K562 (cell line): ENCODE measurements at regions not wholly inside any gene's neighbourhood (a gene's known extent, or its start where the extent isn't known, plus 50 kb on each side); places are given as distances from the start of the nearest gene placed in this dataset.

ENCODE experiments used
- ATAC-seq: fragments of 200-7000 bp; cut with Tn5 transposase; 3 replicates; pipeline ENCODE4 v1.9.1; 2020; ENCODE audit warnings: moderate library complexity
- BruUV-seq: library from RNA; stranded (reverse); fragments of 400-500 nt; replicated peaks from 2 replicates; lab custom pipeline; 2021; lab: Mats Ljungman, UMichigan
- CTCF ChIA-PET: fragments of 300-600 bp; formaldehyde crosslinking; extraction: SDS; loops from one replicate; lab custom pipeline; 2021; ENCODE audit warnings: low intra/inter-chr PET ratio; lab: Yijun Ruan, JAX
- POLR2A ChIA-PET: fragments of 300-600, 350-650 bp; sonication (Branson Sonifier 250); formaldehyde crosslinking; extraction: SDS; loops from one replicate; lab custom pipeline; 2021; ENCODE audit warnings: antibody characterized with exemption, inconsistent platforms; lab: Yijun Ruan, JAX
- DNase-seq, 4 experiments: peaks; one replicate each; pipeline versions ENCODE4 v3.0.0 to v3.0.0-alpha.2; 2011 to 2018; ENCODE audit warnings: low spot score in 3 of 4, mixed read lengths in 3 of 4; ENCODE audit errors: extremely low read depth in 1 of 4
- FAIRE-seq: peaks from 2 replicates; lab custom pipeline; 2011; peaks lifted over from hg19 to GRCh38; lab: Jason Lieb, UNC
- H2AFZ ChIP-seq: 2 replicates; pipeline ENCODE4 v1.6.0; 2011; ENCODE audit warnings: low read depth, low read length, control low read depth, inconsistent platforms
- H3K27ac ChIP-seq: fragments of 200-600 bp; 3 replicates; pipeline ENCODE4 v1.8.0; 2011; ENCODE audit warnings: low read depth, mild to moderate bottlenecking, control low read depth, inconsistent platforms, low read length, moderate library complexity, mixed read lengths; ENCODE audit errors: extremely low read depth
- H3K27me3 ChIP-seq, 2 experiments: fragments of 300-600 bp in 1 of 2; 2 replicates in 1 of 2; 3 replicates in 1 of 2; pipeline versions ENCODE4 v1.6.0 to v1.8.0; 2011; ENCODE audit warnings: inconsistent platforms in 2 of 2, low read length in 2 of 2, mild to moderate bottlenecking in 1 of 2, mixed read lengths in 1 of 2, moderate library complexity in 1 of 2; ENCODE audit not compliant: control insufficient read depth in 2 of 2, insufficient read depth in 2 of 2
- H3K36me3 ChIP-seq: fragments of 300-600 bp; 3 replicates; pipeline ENCODE4 v1.8.0; 2011; ENCODE audit warnings: mild to moderate bottlenecking, low read length, inconsistent platforms; ENCODE audit not compliant: control insufficient read depth, insufficient read depth
- H3K4me1 ChIP-seq, 2 experiments: fragments of 200-600 bp in 1 of 2; replicated peaks in 1 of 2; 2 replicates in 1 of 2; 3 replicates in 1 of 2; pipeline versions ENCODE4 v1.5.1 to v1.8.0; 2011; ENCODE audit warnings: inconsistent platforms in 2 of 2, low read length in 2 of 2, mild to moderate bottlenecking in 1 of 2, mixed read lengths in 1 of 2, moderate library complexity in 1 of 2; ENCODE audit not compliant: control insufficient read depth in 2 of 2, insufficient read depth in 2 of 2
- H3K4me2 ChIP-seq: 2 replicates; pipeline ENCODE4 v1.6.1; 2011; ENCODE audit warnings: low read length, control low read depth, inconsistent platforms, mixed read lengths; ENCODE audit not compliant: insufficient read depth
- H3K4me3 ChIP-seq: fragments of 200-600 bp; sonication (generic), shearing (Covaris generic); 2 replicates; pipeline ENCODE4 v1.5.1; 2016; ENCODE audit warnings: control low read depth, inconsistent platforms
- H3K79me2 ChIP-seq: fragments of 200-600 bp; 3 replicates; pipeline ENCODE4 v1.8.0; 2011; ENCODE audit warnings: low read length, inconsistent platforms; ENCODE audit not compliant: control insufficient read depth, insufficient read depth
- H3K9ac ChIP-seq, 2 experiments: 2 replicates each; pipeline versions ENCODE4 v1.6.0 to v1.6.1; 2011; ENCODE audit warnings: low read depth in 2 of 2, low read length in 2 of 2, control low read depth in 1 of 2, inconsistent platforms in 1 of 2, mild to moderate bottlenecking in 1 of 2, mixed read lengths in 1 of 2; ENCODE audit not compliant: insufficient read depth in 1 of 2
- H3K9me1 ChIP-seq: one replicate; pipeline ENCODE4 v1.6.0; 2011; ENCODE audit warnings: inconsistent platforms, mild to moderate bottlenecking, low read length, moderate library complexity; ENCODE audit not compliant: control insufficient read depth, insufficient read depth
- H3K9me3 ChIP-seq: replicated peaks from 2 replicates; pipeline ENCODE4 v1.5.1; 2011; ENCODE audit warnings: low read depth, low read length, inconsistent platforms; ENCODE audit not compliant: control insufficient read depth, insufficient read depth
- H4K20me1 ChIP-seq: replicated peaks from 2 replicates; pipeline ENCODE4 v1.6.1; 2011; ENCODE audit warnings: low read length, inconsistent platforms, mixed read lengths; ENCODE audit not compliant: control insufficient read depth, insufficient read depth
- EHMT2 ChIP-seq: fragments of 450-650 bp; IDR thresholded peaks from 2 replicates; pipeline ENCODE4 v1.6.1; 2018; ENCODE audit warnings: antibody characterized with exemption
- ETS1 ChIP-seq: conservative IDR thresholded peaks from 2 replicates; pipeline ENCODE4 v1.6.1; 2011; ENCODE audit warnings: low read depth, mild to moderate bottlenecking, low read length; ENCODE audit not compliant: control insufficient read depth
- FOSL1 ChIP-seq: fragments of 200-800 bp; sonication (Bioruptor generic); conservative IDR thresholded peaks from 2 replicates; pipeline ENCODE4 v1.6.1; 2016; ENCODE audit warnings: missing genetic modification characterization, missing compliant biosample characterization
- HDAC2 ChIP-seq: fragments of 450-650 bp; IDR thresholded peaks from 2 replicates; pipeline ENCODE4 v1.6.1; 2016; ENCODE audit warnings: mild to moderate bottlenecking
- LCOR ChIP-seq: sonication (generic); formaldehyde crosslinking; IDR thresholded peaks from 2 replicates; pipeline ENCODE4 v1.8.0; 2022; ENCODE audit warnings: mild to moderate bottlenecking, missing genetic modification reagents
- NCOA1 ChIP-seq: fragments of 450-650 bp; IDR thresholded peaks from 2 replicates; pipeline ENCODE4 v1.6.1; 2016; ENCODE audit warnings: low read depth
- RCOR1 ChIP-seq, 2 experiments: IDR thresholded peaks; 2 replicates each; pipeline ENCODE4 v1.6.1; 2012; ENCODE audit warnings: low read depth in 2 of 2, low read length in 2 of 2, borderline replicate concordance in 1 of 2, improper control_type of control experiment in 1 of 2
- SMAD2 ChIP-seq: fragments of 150-350 bp; IDR thresholded peaks from 2 replicates; pipeline ENCODE4 v1.6.1; 2014; ENCODE audit warnings: low read depth, mild to moderate bottlenecking, low read length
- SP1 ChIP-seq: sonication (generic); formaldehyde crosslinking; IDR thresholded peaks from 2 replicates; pipeline ENCODE4 v1.8.1; 2022; ENCODE audit warnings: mild to moderate bottlenecking, missing genetic modification reagents
- TEAD1 ChIP-seq, 2 experiments: fragments of 450-650 bp in 1 of 2; sonication (generic) in 1 of 2; formaldehyde crosslinking; IDR thresholded peaks; 2 replicates each; pipeline versions ENCODE4 v1.4.0 to v1.8.0; 2020 to 2022; ENCODE audit warnings: mild to moderate bottlenecking in 2 of 2, missing genetic modification reagents in 1 of 2
- TRIM24 ChIP-seq, 2 experiments: fragments of 450-650 bp; IDR thresholded peaks; 2 replicates each; pipeline ENCODE4 v1.6.1; 2016
- ZNF354B ChIP-seq: fragments of 250-450 bp; sonication (Bioruptor Pico); IDR thresholded peaks from 2 replicates; pipeline ENCODE4 v1.4.0; 2020
- WGBS: fragments of 100-300 bp; shearing (Covaris generic); methylation state at CpG from one replicate; pipeline ENCODE4 v1.1.6; 2016; ENCODE audit warnings: low coverage, mixed read lengths; ENCODE audit not compliant: insufficient coverage; ENCODE audit errors: missing lambda C conversion rate; 5-methylcytosine and 5-hydroxymethylcytosine counted together
- in situ Hi-C: fragments of 300-500 bp; cut with MboI; formaldehyde crosslinking; loops from 4 replicates; pipeline ENCODE4 v1.15.0; 2018; ENCODE audit warnings: inconsistent platforms, mixed read lengths
- intact Hi-C: fragments of 100-400 bp; cut with micrococcal nuclease; formaldehyde crosslinking; loops from 2 replicates; pipeline ENCODE4 v1.14.2; 2022
- TF ChIP-seq, protein P1 (sequence below): fragments of 450-650 bp; formaldehyde crosslinking; IDR thresholded peaks from 2 replicates; pipeline ENCODE4 v1.4.0; 2020; ENCODE audit warnings: mild to moderate bottlenecking, moderate library complexity

DNA sequence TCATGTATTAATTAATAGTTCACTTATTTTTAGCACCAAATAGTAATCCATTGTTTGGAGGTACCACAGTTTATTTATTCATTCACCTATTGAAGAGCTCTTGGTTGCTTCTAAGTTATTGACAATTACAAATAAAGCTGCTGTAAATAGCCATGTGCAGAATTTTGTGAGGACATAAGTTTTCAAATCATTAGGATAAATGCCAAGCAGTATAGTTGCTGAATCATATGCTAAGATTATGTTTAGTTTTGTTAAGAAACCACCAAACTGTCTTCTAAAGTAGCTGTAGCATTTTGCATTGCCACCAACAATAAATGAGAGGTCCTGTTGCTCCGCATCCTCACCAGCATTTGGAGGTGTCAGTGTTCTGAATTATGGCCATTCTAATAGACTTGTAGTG is 2126.8 kb downstream of the PCDH9 start:
- DNase-seq, result no peak
- Histone ChIP-seq H2AFZ (no peak overlapping the region), H4K20me1 (no peaks in the 10 kb centered on the region), H3K36me3 (no peaks in the 10 kb centered on the region), H3K79me2 (no peaks in the 10 kb centered on the region), H3K4me3 (no peak overlapping the region), H3K9me3 (no peaks in the 10 kb centered on the region), H3K27me3 (no peaks in the 10 kb centered on the region), H3K9me1 (no peaks in the 10 kb centered on the region), H3K4me1 (no peaks in the 10 kb centered on the region), H3K4me2 (no peak overlapping the region), H3K9ac (no peak overlapping the region), H3K27ac (no peak overlapping the region)
- ChIA-PET POLR2A (no interaction called here), CTCF (no interaction called here)
- WGBS, result 9% methylated on average over 1 of the region's 1 CpG
- in situ Hi-C loops, result no loop called here
- no peak for FAIRE-seq
- no TSS peak for BruUV-seq
- ATAC-seq, result no peak
- TF ChIP-seq TRIM24 (IDR thresholded peaks at IDR 0.05) (no peak), ZNF354B (CRISPR knock-in tag) (no peak), EHMT2 (no peak), SMAD2 (no peak), LCOR (CRISPR knock-in tag) (no peak), ETS1 (no peak), TEAD1 (CRISPR knock-in tag; IDR thresholded peaks at IDR 0.05) (no peak), RCOR1 (IDR thresholded peaks at IDR 0.05; ENCODE audit: borderline replicate concordance in 1 of 2, low read depth in 2 of 2, low read length in 2 of 2) (no peak), FOSL1 (tag) (no peak), NCOA1 (no peak), HDAC2 (no peak), SP1 (no peak)
- TF ChIP-seq, protein P1, sequence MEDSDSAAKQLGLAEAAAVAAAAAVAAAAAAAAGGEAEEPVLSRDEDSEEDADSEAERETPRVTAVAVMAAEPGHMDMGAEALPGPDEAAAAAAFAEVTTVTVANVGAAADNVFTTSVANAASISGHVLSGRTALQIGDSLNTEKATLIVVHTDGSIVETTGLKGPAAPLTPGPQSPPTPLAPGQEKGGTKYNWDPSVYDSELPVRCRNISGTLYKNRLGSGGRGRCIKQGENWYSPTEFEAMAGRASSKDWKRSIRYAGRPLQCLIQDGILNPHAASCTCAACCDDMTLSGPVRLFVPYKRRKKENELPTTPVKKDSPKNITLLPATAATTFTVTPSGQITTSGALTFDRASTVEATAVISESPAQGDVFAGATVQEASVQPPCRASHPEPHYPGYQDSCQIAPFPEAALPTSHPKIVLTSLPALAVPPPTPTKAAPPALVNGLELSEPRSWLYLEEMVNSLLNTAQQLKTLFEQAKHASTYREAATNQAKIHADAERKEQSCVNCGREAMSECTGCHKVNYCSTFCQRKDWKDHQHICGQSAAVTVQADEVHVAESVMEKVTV, result no peak
- intact Hi-C loops, result no loop called here
